ENCODE measurements at regions not wholly inside any gene's neighbourhood (a gene's known extent, or its start where the extent isn't known, plus 50 kb on each side); places are given as distances from the start of the nearest gene placed in this dataset.

- TF ChIP-seq CTCF (IDR thresholded peaks at IDR 0.05; ENCODE audit: low read depth, low read length) = no peak
- no peak for TF ChIP-seq EZH2phosphoT487 (IDR thresholded peaks at IDR 0.05; ENCODE audit: low read depth)
These were observed 263.8 kb downstream of the DHX35 start for GRCh38 chr20:39225978-39226377.
